Stimulated activated CD4-positive, alpha-beta T cell treated with anti-CD3 and anti-CD28 coated beads, Interleukin-2, amount 100 ng/mL, for 24 hours (primary cell): ENCODE measurements at regions not wholly inside any gene's neighbourhood (a gene's known extent, or its start where the extent isn't known, plus 50 kb on each side); places are given as distances from the start of the nearest gene placed in this dataset.

ENCODE experiments used
- DNase-seq, 2 donors: peaks; one replicate each; pipeline ENCODE4 v3.0.0-alpha.2; 2020

DNA sequence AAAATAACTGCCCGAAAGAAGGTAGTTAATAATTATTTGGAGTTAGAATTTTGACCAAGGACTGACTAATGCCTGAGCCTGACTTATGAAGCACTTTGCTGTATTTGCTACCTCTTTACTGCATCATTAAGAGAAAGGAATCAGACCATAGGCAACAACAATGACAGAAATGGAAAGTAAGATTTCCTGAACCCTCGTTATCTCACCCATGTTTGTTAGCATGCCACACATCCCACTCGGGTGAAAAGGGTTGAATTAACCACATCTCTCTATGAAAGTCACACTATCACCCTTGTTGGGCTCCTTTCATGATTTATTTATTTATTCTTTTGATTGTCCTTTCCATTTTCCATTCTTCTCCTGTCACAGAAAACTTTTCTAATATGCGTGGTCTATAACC lies 59.6 kb downstream of the OLIG3 start:
- no peak for DNase-seq

DNA sequence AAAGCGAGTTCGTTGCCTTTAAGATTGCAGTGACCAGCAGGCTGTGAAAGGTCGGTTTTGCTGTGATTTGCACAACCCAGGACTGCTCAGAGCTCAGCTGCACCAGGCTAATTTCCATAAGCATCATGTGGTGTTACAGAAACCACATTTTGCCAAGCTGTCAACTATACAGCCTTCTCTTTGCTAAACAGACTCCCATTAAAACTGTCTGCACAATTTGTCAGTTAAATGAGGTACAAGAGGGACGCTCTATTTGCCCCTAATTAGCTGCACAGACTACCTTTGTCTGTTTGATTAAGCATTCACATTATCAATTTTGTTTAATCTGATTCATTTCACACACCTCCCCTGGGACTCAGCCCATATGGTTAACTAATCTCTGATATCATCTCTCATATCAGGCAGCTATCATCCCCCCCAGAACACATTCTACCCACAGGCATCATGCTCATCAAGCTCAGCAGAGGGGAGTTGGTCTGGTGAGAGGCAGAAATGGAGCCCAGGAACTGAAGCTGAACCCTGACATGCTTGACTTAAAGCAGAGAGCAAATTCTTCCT lies 62.1 kb downstream of the OLIG3 start:
- no peak for DNase-seq

DNA sequence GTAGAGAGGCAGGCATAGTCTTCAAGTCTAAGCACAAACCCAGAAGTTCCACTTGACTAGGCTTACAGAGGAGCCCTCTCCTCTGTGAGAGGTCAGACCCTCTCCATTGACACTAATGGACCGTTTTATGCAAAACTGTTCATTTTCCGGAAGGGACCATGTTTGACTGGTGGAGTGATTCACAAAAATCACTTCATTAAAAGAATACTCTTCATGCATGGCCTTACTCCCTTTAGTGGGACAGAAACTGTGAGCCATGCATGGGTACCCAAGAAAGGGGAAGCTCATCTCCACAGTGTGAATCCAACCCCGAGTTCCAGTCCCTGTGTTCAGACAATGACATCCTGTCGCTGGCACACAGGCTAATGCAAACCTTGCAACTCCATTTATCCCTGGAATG lies 63.2 kb downstream of the OLIG3 start:
- no peak for DNase-seq

GRCh38 chr6:137427656-137428290 lies 66.4 kb downstream of the OLIG3 start:
- DNase-seq = no peak

DNA sequence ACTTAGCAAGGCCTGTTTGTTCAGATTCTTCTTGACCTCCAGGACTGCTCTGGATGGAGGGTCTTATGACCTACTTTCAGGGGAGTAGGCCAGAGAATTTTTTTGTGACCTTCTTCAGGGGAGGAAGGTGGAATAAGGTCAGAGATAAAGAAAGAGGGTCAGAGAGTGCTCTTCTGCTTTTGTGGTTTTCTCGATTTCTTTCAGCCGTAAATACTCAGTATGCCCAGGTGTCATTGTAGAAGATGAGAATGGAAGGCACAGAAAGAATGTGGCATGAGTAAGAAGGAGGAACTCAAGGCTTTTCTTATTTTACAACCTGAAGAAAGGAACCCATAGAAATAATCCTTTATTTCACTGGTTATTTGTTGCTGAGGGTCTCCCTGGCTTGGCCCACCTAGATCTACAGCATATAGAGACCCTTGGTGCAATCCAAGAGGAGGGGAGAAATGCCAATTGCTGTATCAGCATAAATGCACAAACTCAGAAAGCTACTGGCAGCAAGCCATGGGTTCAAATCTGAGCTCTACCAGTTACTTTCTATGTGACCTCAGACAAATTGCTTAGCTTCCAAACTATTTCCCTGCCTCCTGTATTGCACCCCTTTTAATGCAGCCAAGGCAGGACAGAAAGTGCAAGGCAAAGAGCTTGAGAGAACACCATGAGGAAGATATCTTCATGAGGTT lies 68.0 kb downstream of the OLIG3 start:
- no peak for DNase-seq

DNA sequence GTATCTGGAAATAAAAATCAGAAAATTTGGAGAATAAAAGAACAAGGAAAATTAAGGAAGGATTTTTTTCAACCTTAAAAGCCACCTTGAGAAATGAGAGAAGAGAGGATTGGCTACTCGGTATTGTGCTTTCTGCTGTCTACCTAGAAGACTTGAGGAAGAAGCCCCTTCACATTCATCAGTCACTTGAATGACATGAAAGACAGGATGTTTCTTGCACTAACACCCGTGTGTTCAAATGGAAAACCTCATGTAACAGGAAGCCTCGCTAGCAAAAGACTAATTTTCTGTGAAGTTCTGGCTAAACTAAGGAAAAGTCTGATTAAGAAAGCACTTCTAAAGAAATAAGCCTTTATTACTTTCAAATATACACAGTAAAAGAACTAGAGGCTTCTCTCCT lies 69.9 kb downstream of the OLIG3 start:
- DNase-seq = no peak

- no peak for DNase-seq
Measured at GRCh38 chr6:137423451-137424168, 70.6 kb downstream of the OLIG3 start.

DNA sequence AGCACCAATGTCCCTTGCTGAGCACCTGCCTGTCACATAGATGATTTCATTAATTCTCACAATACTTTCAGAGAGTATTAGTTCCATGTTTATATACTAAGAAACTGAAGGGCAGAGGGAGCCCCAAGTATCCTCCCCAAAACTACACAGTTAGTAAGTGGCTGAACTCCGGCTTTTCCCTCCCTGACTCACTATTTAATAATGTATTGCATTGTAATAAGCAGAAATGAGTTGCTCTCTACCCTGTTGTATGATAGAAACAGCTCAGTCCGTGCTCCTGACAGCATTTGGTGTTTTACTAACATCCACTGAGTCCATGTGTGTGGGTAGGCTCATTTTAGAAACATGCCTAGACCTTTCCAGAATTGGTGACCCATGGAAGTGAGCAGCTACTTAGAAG lies 76.8 kb downstream of the OLIG3 start:
- DNase-seq = no peak

DNA sequence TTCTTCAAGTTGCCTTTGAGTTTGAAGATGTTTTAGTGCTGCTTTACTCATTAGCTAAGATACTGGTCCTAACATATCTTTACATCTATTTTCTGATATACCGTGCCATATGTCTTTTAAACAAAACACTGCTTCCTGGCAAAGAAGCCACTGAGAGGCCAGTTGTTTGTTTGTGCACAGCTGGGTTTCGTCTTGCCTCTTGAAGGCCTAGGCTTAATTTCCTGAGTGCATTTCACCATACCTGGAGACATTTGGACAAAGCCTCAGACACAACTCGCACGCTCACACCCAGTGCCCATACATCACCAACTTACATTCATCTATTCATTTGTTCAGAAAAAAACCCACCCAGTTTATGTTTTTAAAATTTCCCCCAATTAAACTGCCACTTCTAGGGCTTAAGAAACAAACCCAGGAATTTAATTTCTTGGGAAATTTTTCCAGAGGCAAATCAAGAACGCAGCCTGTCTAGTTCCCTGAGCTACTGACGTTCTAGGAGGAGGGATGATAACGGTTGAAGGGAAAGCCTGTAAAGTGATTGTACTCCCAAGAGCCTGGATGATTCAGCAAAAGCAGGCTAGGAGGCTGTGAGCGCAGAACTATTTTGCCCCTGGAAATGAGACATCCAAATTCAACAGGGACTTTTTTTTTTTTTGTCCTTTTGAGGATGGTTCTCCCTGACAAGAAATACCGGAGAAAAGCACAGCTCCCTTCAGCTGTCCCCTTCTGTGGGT lies 77.7 kb downstream of the OLIG3 start:
- DNase-seq = no peak

- DNase-seq = no peak
Measured at GRCh38 chr6:137415834-137416190, 78.4 kb downstream of the OLIG3 start.

GRCh38 chr6:137415127-137415833 lies 78.9 kb downstream of the OLIG3 start:
- peak; percentile 62 to 66 for DNase-seq

- DNase-seq = no peak
Measured at GRCh38 chr6:137414599-137414998, 79.6 kb downstream of the OLIG3 start.

DNA sequence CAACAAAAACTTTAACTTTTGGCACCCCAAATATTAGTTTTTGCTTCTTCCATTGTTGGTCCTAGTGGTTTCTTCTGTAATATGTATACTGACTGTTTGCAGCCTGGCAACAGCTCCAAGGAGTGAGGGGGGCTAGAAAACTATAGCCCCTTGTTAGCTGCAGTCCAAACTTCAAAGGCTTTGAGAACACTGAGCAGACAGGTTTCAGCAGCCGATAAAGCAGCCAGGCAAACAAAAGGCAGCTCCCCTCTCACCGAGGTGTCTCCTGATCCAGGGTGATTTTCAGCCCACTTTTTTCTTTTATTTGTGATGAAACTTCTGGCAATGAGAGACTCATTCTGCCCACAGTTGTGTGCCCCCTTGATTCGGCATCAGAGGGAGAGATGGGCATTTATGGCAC lies 80.7 kb downstream of the OLIG3 start:
- DNase-seq = no peak

GRCh38 chr6:137412562-137412961 lies 81.6 kb downstream of the OLIG3 start:
- no peak for DNase-seq

- DNase-seq = no peak
Measured at GRCh38 chr6:137409266-137409777, 84.9 kb downstream of the OLIG3 start.

DNA sequence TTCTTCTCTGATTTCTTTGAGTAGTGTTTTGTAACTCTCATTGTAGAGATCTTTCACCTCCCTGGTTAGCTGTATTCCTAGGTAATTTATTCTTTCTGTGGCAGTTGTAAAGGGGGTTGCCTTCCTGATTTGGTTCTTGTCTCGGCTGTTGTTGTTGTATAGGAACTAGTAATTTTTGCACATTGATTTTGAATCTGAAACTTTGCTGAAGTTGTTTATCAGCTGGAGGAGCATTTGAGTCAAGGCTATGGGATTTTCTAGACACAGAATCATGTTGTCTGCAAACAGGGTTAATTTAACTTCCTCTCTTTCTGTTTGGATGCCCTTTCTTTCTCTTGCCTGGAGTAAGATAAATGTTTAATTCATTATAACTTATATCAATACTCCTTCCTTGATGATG lies 86.4 kb downstream of the OLIG3 start:
- DNase-seq = no peak

DNA sequence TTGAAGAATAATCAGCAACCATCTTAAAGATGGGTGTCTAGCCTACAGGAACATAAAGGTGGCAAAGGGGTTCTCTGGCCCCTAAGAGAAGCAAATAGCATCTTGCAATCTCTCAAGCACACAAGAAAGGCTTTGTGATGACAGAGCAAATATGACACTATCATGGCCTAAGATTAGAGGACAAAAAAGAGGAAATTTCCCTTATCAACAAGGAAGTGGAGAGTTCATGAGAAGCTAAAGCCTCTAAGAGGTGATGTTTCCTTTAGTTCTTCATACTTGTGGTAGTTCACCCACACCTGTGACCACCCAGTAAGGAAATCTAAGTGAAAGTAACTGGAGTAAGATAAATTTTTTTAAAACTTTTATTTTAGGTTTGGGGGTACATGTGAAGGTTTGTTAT lies 88.4 kb downstream of the OLIG3 start:
- DNase-seq = no peak

- no peak for DNase-seq
Measured at GRCh38 chr6:137403855-137404254, 90.3 kb downstream of the OLIG3 start.

- no peak for DNase-seq
Measured at GRCh38 chr6:137403443-137403842, 90.8 kb downstream of the OLIG3 start.

GRCh38 chr6:137402143-137402680 lies 92.0 kb downstream of the OLIG3 start:
- no peak for DNase-seq

- DNase-seq = no peak
Measured at GRCh38 chr6:137401088-137401487, 93.1 kb downstream of the OLIG3 start.

- DNase-seq = no peak
Measured at GRCh38 chr6:137399881-137400443, 94.2 kb downstream of the OLIG3 start.
